ENCODE measurements at regions not wholly inside any gene's neighbourhood (a gene's known extent, or its start where the extent isn't known, plus 50 kb on each side); places are given as distances from the start of the nearest gene placed in this dataset.

DNA sequence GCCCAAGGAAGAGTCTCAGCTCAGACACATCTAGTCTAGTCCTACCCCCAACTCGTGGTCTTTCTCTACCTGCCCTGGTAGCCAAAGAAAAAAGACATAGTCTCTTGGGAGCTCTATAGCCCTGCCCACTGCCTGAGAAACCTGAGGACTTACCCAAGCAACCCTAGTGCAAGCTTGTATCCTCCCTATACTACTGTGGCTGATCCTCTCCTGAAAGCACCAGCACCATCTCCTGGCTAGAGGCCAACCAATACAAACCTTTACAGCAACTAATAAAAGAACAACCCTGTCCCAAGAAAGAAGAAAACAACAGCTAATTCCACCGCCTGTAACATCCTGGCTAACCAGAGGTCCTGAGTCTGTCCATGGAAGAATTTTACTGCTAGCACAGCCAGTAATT lies 532.4 kb downstream of the SLITRK6 start:
- TF ChIP-seq, protein P1, sequence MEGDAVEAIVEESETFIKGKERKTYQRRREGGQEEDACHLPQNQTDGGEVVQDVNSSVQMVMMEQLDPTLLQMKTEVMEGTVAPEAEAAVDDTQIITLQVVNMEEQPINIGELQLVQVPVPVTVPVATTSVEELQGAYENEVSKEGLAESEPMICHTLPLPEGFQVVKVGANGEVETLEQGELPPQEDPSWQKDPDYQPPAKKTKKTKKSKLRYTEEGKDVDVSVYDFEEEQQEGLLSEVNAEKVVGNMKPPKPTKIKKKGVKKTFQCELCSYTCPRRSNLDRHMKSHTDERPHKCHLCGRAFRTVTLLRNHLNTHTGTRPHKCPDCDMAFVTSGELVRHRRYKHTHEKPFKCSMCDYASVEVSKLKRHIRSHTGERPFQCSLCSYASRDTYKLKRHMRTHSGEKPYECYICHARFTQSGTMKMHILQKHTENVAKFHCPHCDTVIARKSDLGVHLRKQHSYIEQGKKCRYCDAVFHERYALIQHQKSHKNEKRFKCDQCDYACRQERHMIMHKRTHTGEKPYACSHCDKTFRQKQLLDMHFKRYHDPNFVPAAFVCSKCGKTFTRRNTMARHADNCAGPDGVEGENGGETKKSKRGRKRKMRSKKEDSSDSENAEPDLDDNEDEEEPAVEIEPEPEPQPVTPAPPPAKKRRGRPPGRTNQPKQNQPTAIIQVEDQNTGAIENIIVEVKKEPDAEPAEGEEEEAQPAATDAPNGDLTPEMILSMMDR (conservative IDR thresholded peaks at IDR 0.05), result no peak
- TF ChIP-seq ZFX (IDR thresholded peaks at IDR 0.05), result no peak
